HCT116 (cell line): ENCODE measurements at regions not wholly inside any gene's neighbourhood (a gene's known extent, or its start where the extent isn't known, plus 50 kb on each side); places are given as distances from the start of the nearest gene placed in this dataset.

Experiments
- CEBPB ChIP-seq: IDR thresholded peaks from 2 replicates; pipeline ENCODE4 v1.6.1; 2012; ENCODE audit warnings: low read depth
- CTCF ChIP-seq, 3 experiments: fragments of 200-600 bp in 1 of 3; sonication (generic) in 1 of 3; IDR thresholded peaks in 2 of 3; conservative IDR thresholded peaks in 1 of 3; 2 replicates each; pipeline ENCODE4 v1.5.1; 2012 to 2017; ENCODE audit warnings: low read depth in 2 of 3, low read length in 2 of 3, antibody characterized with exemption in 1 of 3, borderline replicate concordance in 1 of 3, control low read depth in 1 of 3, mild to moderate bottlenecking in 1 of 3, mixed read lengths in 1 of 3, mixed run types in 1 of 3, moderate library complexity in 1 of 3; ENCODE audit not compliant: insufficient read depth in 1 of 3
- EGR1 ChIP-seq: IDR thresholded peaks from 2 replicates; pipeline ENCODE4 v1.6.1; 2012; ENCODE audit warnings: low read depth
- EZH2 ChIP-seq: fragments of 200-600 bp; sonication (generic); IDR thresholded peaks from 2 replicates; pipeline ENCODE4 v1.6.1; 2017; ENCODE audit warnings: antibody characterized with exemption, mixed run types
- EZH2phosphoT487 ChIP-seq: fragments of 200-600 bp; IDR thresholded peaks from 2 replicates; pipeline ENCODE4 v1.6.1; 2018; ENCODE audit warnings: antibody characterized with exemption, borderline replicate concordance
- POLR2A ChIP-seq: IDR thresholded peaks from 2 replicates; pipeline ENCODE4 v1.7.0; 2011; ENCODE audit warnings: borderline replicate concordance; ENCODE audit not compliant: insufficient read depth, insufficient read length; ENCODE audit errors: extremely low read depth
- POLR2AphosphoS5 ChIP-seq: IDR thresholded peaks from 2 replicates; pipeline ENCODE4 v1.6.1; 2011; ENCODE audit warnings: mild to moderate bottlenecking, low read depth, low read length, moderate library complexity
- RAD21 ChIP-seq: IDR thresholded peaks from 2 replicates; pipeline ENCODE4 v1.6.1; 2012; ENCODE audit warnings: low read depth, mild to moderate bottlenecking
- REST ChIP-seq: IDR thresholded peaks from 2 replicates; pipeline ENCODE4 v1.6.1; 2012; ENCODE audit warnings: low read depth
- SIN3A ChIP-seq: IDR thresholded peaks from 2 replicates; pipeline ENCODE4 v1.6.1; 2012; ENCODE audit warnings: low read depth
- SP1 ChIP-seq: IDR thresholded peaks from 2 replicates; pipeline ENCODE4 v1.6.1; 2012; ENCODE audit warnings: low read depth
- SRF ChIP-seq: IDR thresholded peaks from 2 replicates; pipeline ENCODE4 v1.6.1; 2012; ENCODE audit warnings: low read depth
- TCF7L2 ChIP-seq: IDR thresholded peaks from 2 replicates; pipeline ENCODE4 v1.7.0; 2011; ENCODE audit warnings: borderline replicate concordance, inconsistent platforms; ENCODE audit not compliant: insufficient read depth, insufficient read length; ENCODE audit errors: extremely low read depth
- YY1 ChIP-seq: IDR thresholded peaks from 2 replicates; pipeline ENCODE4 v1.6.1; 2011; ENCODE audit warnings: low read length, low read depth, moderate library complexity, mild to moderate bottlenecking; ENCODE audit not compliant: insufficient replicate concordance; ENCODE audit errors: extremely low read depth

- TF ChIP-seq CTCF (IDR thresholded peaks at IDR 0.05 in 2 of 3, conservative IDR thresholded peaks at IDR 0.05 in 1 of 3; ENCODE audit: borderline replicate concordance in 1 of 3, insufficient read depth in 1 of 3, low read depth in 2 of 3, low read length in 2 of 3), result no peak
- no peak for TF ChIP-seq CEBPB
- no peak for TF ChIP-seq YY1
- no peak for TF ChIP-seq POLR2A
- no peak for TF ChIP-seq SIN3A
- no peak for TF ChIP-seq EZH2phosphoT487
- TF ChIP-seq RAD21, result no peak
- no peak for TF ChIP-seq SRF
- no peak for TF ChIP-seq REST
- no peak for TF ChIP-seq EGR1
- no peak for TF ChIP-seq EZH2
- TF ChIP-seq POLR2AphosphoS5, result no peak
- no peak for TF ChIP-seq SP1
- TF ChIP-seq TCF7L2, result no peak
Observed at GRCh38 chr18:37672001-37672400, 106.4 kb upstream of the CELF4 start.
